ELR (cell line): ENCODE measurements at regions not wholly inside any gene's neighbourhood (a gene's known extent, or its start where the extent isn't known, plus 50 kb on each side); places are given as distances from the start of the nearest gene placed in this dataset.

Source experiments
- DNase-seq: peaks from one replicate; pipeline ENCODE4 v3.0.0-alpha.2; 2015; ENCODE audit warnings: low read depth

GRCh38 chr5:14090755-14091154 lies 52.4 kb upstream of the TRIO start:
- DNase-seq, result no peak

GRCh38 chr5:14090290-14090689 lies 52.9 kb upstream of the TRIO start:
- DNase-seq, result peak; percentile 26

- no peak for DNase-seq
Observed at GRCh38 chr5:14089198-14089597, 53.9 kb upstream of the TRIO start.

GRCh38 chr5:14086261-14086660 lies 56.9 kb upstream of the TRIO start:
- peak; percentile 13 for DNase-seq

- DNase-seq, result no peak
Observed at GRCh38 chr5:14082973-14083372, 60.2 kb upstream of the TRIO start.

GRCh38 chr5:14082523-14082922 lies 60.6 kb upstream of the TRIO start:
- DNase-seq, result no peak

- no peak for DNase-seq
Observed at GRCh38 chr5:14081791-14082190, 61.4 kb upstream of the TRIO start.

GRCh38 chr5:14078716-14079115 lies 64.4 kb upstream of the TRIO start:
- no peak for DNase-seq

- no peak for DNase-seq
Observed at GRCh38 chr5:14077501-14077900, 65.6 kb upstream of the TRIO start.

GRCh38 chr5:14076561-14076960 lies 66.6 kb upstream of the TRIO start:
- DNase-seq, result no peak

- no peak for DNase-seq
Observed at GRCh38 chr5:14075937-14076336, 67.2 kb upstream of the TRIO start.

- DNase-seq, result peak; percentile 56
Observed at GRCh38 chr5:14071433-14071832, 71.7 kb upstream of the TRIO start.

- DNase-seq, result no peak
Observed at GRCh38 chr5:14069021-14069420, 74.1 kb upstream of the TRIO start.

- no peak for DNase-seq
Observed at GRCh38 chr5:14068136-14068535, 75.0 kb upstream of the TRIO start.

GRCh38 chr5:14066326-14066725 lies 76.8 kb upstream of the TRIO start:
- DNase-seq, result no peak

- peak; percentile 68 for DNase-seq
Observed at GRCh38 chr5:14064841-14065240, 78.3 kb upstream of the TRIO start.

GRCh38 chr5:14063691-14064090 lies 79.5 kb upstream of the TRIO start:
- no peak for DNase-seq

- DNase-seq, result peak; percentile 78
Observed at GRCh38 chr5:14063138-14063537, 80.0 kb upstream of the TRIO start.

- peak; percentile 28 for DNase-seq
Observed at GRCh38 chr5:14062178-14062577, 81.0 kb upstream of the TRIO start.

- no peak for DNase-seq
Observed at GRCh38 chr5:14061106-14061505, 82.0 kb upstream of the TRIO start.

GRCh38 chr5:14060218-14060617 lies 82.9 kb upstream of the TRIO start:
- DNase-seq, result no peak

GRCh38 chr5:14059810-14060209 lies 83.3 kb upstream of the TRIO start:
- DNase-seq, result no peak

- no peak for DNase-seq
Observed at GRCh38 chr5:14057289-14057688, 85.9 kb upstream of the TRIO start.

GRCh38 chr5:14056039-14056438 lies 87.1 kb upstream of the TRIO start:
- DNase-seq, result no peak
